Fibroblast of skin of back (primary cell): ENCODE measurements at regions not wholly inside any gene's neighbourhood (a gene's known extent, or its start where the extent isn't known, plus 50 kb on each side); places are given as distances from the start of the nearest gene placed in this dataset.
A peak's percentile ranks its signal among the peaks of the same experiment; 100 is the strongest.

Experiments used
- DNase-seq: peaks from one replicate; pipeline ENCODE4 v3.0.0-alpha.2; 2013

GRCh38 chr7:135828604-135829003 is 80.0 kb upstream of the FAM180A start:
- DNase-seq: no peak

GRCh38 chr7:135827391-135827790 is 78.8 kb upstream of the FAM180A start:
- DNase-seq: no peak

GRCh38 chr7:135825406-135825805 is 76.8 kb upstream of the FAM180A start:
- DNase-seq: no peak

GRCh38 chr7:135822376-135822775 is 73.8 kb upstream of the FAM180A start:
- no peak for DNase-seq

- no peak for DNase-seq
Observed at GRCh38 chr7:135817583-135817982, 69.0 kb upstream of the FAM180A start.

DNA sequence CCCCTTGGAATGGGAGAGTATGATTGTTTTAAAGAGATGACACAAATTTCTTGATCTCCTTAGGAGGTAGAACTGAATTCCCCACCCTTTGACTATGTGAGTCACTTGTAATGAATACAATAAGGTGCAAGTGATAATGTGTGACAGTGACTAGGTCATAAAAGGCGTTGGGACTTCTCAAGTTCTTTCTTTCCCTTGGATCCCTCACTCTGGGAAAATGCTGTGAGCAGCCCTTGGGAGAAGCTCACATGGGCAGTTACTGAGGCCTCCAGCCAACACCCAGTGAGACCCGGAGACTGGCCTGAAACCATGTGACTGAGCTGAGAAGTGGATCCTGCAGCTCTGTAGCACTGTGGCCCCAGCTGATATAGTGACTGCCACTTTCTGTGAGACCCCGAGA is 66.4 kb upstream of the FAM180A start:
- DNase-seq: no peak

GRCh38 chr7:135812148-135812547 is 63.5 kb upstream of the FAM180A start:
- DNase-seq: no peak

DNA sequence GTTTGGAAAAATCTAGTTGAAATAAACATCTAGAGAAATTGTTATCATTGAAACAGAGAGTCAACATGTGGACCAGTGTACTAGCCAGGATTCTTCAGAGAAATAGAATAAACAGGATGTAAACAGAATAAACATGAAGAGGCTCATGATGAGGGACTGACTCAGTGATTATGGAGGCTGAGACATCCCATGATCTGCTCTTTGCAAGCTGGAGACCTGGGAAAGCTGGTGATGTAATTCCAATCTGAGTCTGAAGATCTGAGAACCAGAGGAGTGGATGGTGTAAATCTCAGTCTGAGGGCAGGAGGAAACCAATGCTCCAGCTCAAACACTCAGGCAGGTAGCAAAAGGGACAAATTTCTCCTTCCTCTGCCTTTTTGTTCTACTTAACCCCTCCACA is 62.9 kb upstream of the FAM180A start:
- no peak for DNase-seq

- no peak for DNase-seq
Observed at GRCh38 chr7:135808206-135808605, 59.6 kb upstream of the FAM180A start.

GRCh38 chr7:135803143-135803542 is 54.5 kb upstream of the FAM180A start:
- DNase-seq: no peak

GRCh38 chr7:135802697-135803096 is 54.1 kb upstream of the FAM180A start:
- DNase-seq: no peak

DNA sequence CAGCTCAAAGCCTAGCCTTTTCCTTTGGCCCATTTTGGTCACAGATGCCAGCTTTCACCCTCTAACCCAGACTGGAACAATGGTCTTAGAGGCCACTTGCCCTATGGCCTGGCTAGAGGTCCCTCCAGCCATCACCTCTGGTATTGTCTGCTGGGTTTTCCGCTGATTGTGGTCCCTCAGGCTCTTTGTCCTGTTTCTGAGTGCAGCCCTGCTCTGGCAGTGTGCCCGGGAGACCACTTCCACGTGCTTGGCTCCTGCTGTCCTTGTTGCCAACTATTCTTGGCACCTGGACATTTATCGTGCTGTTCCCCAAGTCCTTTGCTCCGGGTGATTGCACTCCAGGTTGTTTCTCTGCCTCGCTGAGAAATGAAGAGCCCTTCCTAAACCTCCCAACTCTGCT is 53.3 kb upstream of the FAM180A start:
- DNase-seq: no peak

DNA sequence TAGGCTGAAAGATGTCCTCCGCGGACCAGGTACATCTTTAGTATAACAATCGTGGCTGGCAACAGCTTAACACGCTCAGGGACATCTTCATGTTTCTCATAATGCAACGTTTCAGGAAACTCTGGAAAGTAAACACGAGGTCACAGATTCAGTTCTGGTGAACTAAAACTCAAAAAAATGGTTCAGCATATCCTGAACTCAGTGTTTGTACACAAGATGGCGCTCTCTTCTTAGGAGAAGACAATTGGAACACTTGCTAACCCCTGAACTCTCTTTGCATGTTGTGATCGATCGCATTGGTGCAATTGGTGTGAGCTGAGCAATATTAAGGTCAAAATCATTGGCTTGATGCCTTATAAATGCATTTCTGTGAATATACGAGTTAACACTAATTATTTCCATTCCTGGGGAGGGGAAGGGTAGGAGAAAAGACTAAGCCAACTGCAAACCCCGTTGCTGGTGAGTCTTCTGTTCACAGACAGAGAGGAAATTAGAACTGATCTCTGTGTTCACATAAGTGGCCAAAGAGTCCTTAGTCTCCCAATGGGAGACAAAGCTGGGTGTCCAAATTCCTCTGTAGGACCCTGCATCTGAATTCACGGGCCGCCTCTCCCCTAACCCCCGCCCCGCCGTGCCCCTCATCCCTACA is 52.6 kb upstream of the FAM180A start:
- peak; percentile 69 for DNase-seq

GRCh38 chr7:135800560-135800959 is 51.9 kb upstream of the FAM180A start:
- DNase-seq: no peak

- DNase-seq: no peak
Observed at GRCh38 chr7:135799881-135800280, 51.3 kb upstream of the FAM180A start.
